NCI-H748 (cell line): ENCODE measurements at regions not wholly inside any gene's neighbourhood (a gene's known extent, or its start where the extent isn't known, plus 50 kb on each side); places are given as distances from the start of the nearest gene placed in this dataset.

ENCODE experiments used
- DNase-seq: peaks from one replicate; lab custom pipeline; 2025; ENCODE audit not compliant: unreplicated experiment; lab: John Stamatoyannopoulos, UW

DNA sequence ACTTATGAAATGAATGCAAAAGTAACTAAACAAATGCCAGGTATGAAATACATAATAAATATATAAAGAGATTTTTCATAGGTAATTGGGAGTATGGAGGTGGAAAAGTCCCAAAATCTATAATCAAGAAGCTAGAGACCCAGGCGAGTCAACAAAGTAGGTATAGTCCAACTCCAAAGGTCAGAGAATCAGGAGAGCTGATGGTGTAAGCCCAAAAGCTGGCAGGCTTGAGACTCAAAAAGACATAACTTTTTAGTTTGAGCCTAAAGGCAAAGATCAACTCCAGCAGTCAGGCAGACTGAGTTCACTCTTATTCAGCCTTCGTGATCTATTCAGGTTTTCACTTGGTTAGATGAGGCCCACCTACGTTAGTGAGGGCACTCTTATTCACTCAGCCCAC lies 157.4 kb upstream of the TMCO5A start:
- no peak for DNase-seq

DNA sequence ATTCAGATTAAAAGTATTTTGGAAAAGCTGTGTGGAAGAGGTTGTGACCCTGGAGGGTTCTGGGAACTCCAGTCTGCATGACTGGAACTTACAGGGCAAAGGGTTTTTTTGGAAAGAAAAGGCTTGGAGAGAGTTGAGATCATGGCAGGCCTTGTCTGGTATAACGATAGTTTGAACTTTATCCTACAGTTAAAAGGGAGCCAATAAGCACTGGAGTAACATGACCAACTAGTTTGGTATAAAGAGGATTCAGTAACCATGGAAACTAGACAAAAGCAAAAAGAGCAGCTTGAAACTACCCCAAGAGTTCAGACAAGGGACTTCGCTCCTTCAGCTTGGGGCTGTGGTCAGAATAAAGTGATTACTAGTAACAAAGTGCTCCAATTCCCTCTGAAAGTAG lies 151.2 kb upstream of the TMCO5A start:
- no peak for DNase-seq

DNA sequence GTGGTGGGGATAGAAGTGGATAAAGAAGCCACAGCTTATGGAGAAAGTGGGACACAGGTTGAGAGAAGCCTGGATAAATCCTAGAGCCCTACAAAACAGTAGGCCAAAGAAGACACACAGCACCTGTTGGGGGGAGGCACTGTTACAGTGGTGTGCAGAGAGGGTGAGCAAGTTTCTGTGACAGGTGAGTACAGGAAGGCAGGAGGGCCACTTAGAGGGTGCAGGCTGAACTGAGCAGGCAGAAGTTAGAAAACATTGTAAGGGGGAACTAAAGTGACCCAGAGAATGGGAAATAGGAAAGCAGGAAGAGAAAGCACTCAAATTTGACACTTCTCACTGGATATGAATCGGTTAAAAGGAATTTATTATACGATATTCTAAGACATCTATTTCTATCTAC lies 146.1 kb upstream of the TMCO5A start:
- no peak for DNase-seq

DNA sequence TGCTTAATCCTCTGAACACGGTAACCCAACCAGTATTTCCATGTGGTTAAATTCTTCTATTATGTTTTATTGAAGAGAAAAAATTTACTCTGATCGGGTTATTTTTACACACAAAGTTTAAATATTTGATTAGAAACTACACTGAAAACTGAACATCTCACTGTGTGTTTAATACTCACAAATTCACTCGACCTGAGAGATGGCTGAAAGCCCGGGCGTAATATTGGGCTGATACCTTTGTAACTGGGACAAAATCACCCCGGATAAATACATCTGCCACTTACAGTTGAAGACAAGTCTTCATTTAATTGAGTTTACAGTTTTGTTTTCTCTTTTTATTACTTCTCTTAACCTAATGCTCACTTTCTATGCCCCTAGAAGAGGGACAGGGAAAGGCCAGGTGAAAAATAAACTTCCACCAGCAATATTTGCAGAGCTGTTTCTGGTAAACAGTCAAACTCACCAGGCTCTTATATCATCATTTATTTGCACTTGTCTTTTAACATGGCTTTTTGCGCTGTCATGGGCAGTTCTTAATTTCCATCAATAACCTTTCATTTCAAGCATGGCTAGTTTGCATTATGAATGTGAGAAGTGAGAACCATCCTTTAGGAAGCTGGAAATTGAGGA lies 145.6 kb upstream of the TMCO5A start:
- no peak for DNase-seq

DNA sequence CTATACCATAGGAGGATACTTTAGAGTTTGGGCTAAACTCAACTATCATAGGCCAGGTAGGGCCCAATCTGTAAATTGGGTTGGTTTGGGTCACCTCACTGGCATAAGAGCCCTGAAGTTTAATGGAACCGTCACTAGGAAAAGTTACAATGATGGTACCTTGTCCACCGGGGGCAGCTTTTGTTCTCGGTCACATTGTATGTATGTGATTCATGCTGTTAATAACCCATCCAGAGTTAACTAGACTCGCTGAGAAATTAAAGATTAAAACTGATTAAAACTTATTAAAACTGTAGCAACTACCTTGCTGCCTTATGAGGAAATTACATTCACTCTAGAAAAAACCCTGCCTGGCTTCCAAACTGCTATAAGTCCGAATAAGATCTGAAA lies 145.0 kb upstream of the TMCO5A start:
- no peak for DNase-seq

DNA sequence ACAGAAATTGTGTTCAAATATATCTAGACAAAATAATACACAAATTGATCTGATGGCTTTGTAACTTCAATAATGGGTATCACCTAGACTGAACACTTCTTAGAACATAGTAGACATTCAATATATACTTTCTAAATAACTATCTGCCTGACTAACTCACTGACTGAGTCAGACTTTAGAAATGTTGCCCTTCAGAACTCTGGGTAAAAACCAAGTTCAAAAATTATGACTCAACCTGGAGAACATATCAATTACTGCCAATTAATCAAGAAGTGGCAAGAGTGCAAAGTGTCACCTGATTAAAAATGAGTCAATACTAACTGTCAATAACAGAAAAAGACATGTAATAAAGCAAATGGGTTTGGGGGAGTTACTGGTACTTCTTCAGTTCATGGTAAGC lies 144.6 kb upstream of the TMCO5A start:
- DNase-seq, result no peak

DNA sequence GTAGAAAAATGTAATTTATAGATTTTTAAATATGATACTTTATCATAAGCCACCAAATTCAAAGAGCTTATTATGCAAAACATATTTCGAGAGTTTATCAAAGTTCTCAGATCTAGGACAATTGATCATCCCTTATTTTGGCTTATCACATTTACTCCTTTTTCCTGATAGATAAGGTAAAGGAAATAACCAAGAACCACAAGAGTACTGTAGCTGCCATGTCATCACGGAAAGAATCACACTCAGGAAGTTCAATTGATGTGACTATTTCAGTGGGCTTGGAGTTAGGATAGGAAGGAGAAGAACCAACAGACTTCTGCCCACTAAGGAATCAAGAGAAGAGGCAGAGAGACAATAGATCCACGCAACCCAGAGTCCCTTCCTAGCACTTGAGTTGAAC lies 142.7 kb upstream of the TMCO5A start:
- no peak for DNase-seq

DNA sequence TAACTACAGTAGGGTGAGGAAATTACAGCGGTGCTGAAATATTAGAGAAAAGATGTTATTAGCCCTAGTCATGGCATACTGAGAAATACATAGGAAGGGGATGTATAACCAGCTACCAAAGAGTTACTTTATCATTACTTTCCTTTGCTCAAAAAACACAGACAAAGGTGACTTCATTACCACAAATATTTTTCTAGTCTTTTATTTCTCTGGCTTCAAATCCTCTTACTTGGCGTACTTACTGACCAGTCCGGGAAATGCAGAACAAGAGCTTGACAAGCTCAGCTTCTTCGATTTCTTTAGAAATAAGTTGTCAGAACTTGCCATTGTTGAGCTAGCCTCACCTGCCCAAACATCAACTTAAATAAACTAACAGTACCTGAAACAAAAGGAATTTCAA lies 142.1 kb upstream of the TMCO5A start:
- no peak for DNase-seq

DNA sequence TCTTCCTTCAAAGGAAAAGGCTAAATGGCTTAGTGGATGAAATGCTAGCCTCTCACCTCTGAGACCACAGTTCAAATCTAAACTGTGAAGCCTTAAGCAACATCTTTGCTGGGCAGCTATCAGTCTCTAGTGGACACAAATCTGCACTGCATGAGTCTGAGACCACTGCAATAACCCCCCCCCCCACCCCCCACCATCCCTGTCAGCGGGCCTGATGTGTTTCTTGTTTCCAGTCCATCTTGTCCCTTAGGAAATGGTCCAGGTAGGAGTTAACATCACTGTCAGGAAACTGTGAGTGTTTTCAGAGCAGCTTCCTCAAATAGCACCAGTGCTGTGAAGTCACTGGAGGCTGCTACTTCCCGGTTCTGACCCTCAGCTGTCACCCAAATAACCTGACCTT lies 140.6 kb upstream of the TMCO5A start:
- no peak for DNase-seq

DNA sequence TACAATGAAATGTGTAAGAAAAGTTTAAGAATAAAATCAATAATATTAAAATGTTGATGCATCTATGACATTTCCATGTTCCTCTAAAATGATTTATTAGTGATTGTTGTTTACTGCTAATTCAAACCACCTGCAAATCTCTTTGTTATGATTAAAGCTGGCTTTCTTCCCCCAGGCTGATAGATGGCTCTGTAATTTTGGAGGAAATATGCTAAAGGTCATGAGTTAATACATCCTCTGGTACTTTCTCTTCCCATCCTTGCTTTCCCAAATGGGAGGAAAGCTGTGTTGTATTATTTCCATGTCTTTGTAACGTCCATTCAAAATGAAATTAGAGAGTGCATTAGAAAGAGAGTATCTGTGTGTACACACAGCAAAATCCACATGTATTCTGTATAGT lies 139.5 kb upstream of the TMCO5A start:
- no peak for DNase-seq

DNA sequence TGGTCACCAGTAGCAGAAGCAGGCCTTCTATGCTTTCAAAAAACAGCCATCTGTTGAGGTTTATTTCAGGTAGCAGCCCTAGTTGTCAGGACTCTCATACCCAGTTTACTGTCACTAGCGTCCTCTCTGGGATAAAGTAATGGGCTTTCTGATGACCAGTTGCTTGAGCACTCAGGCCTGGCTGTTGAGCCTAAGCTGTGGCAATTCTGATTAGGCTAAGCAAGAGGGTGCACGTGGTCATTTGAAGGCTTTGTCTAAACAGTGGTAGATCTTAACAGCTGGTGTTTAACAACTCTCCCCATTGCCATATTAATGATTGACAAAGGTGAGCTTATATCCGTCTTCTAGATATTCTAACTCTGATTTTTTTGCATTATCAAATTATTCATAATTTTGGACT lies 132.9 kb upstream of the TMCO5A start:
- DNase-seq, result no peak

DNA sequence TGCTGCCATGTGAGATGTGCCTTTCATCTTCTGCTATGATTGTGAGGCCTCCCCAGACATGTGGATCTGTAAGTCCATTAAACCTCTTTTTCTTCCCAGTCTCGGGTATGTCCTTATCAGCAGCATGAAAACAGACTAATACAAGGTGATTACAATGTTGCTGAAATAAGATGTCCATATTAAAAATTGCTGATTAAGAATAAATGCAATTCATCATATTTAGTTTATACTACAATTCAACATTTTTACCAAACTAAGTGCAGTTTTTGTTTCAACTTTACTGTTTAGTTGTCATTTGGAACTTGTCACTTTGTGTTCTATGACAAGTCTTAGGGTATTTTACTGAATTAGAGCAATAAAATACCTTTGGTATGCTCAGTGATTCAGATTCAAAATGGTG lies 127.6 kb upstream of the TMCO5A start:
- DNase-seq, result no peak

DNA sequence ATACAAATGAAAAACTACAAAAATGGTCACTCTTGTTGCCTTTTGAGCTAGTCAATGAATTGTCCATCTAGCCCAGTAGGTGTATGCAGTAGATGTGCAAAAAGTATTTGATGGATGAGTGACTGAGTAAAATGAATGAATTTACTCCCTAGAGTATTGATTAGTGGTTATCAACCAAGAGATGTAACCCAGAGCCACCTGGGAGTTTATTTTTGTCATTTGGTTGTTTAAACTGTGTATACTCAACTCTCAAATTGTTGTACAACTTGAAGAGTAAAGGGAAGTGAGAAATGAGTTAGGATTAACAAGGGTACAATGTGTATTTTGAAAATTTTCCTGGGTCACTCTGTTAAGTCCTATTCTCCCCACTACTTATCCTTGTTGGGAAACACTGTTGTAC lies 124.1 kb upstream of the TMCO5A start:
- no peak for DNase-seq

DNA sequence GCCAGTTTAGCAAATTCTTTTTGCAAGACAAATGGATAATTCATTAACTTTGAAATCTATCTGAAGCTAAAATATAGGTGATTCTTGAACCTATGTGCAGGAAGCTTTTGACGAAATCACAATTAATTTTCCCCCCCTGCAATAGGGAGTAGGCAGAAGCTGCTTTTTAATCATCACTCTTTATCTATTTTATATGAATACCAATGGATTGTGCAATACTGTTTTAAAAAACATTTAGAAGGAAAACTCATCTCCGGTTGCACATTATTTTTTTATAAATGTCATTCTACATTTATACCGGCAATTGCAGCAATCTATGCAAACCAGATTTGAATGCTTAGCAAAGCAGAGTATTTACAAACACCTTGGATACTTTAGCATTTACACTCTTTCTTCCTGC lies 121.1 kb upstream of the TMCO5A start:
- no peak for DNase-seq

DNA sequence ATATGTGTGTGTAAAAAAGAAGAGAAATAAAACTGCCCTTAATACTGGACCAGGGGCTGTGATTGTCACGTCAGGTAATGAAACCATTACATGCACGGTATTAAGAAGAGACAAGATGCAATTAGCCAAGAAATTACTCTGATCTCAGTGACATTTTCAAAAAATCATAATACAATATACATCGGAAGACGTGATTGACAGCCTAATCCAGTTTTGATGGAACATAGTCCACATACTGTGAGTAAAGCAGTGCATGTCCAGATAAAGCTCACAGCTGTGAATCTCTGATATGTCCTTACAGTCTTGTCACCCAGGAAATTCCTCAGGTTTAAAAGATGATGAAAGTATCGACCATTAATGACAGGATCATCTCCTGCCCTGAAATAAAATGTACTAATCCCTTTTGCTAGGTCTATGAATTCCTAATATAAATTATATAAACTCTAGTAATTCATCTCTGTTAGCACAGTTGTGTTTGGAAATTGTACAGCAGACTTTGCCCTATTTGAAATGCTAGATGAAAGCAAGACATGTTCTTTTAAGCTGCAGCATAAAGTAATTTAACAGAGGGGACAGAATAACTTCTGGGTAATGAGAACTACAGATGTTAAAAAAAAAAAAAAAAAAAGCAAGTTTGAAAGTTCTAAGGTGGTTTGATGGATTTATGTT lies 119.5 kb upstream of the TMCO5A start:
- no peak for DNase-seq

DNA sequence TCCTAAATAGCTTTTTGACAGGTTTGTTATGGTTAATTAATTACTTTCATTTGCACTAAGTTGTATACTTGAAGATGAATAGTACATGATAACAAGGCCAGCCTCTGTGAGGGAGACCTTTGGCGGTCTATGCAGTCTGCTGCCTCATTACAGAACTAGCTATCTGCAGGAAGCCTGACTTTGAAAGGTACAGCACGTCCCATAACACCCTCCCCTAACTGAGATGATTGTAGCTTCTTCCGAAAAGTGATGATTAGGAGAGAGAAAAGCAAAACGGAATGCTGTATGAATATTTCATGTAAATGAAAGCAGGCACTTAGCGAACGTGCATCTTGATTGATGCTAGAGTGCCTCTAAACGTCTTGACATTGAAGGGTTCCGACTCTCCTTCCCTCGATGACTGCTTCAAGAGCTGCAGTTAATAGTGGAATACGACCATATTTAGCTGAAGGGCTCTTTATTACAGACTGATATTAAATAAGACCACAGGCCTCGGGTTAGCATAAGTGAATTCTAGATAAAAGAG lies 116.2 kb upstream of the TMCO5A start:
- DNase-seq, result no peak

DNA sequence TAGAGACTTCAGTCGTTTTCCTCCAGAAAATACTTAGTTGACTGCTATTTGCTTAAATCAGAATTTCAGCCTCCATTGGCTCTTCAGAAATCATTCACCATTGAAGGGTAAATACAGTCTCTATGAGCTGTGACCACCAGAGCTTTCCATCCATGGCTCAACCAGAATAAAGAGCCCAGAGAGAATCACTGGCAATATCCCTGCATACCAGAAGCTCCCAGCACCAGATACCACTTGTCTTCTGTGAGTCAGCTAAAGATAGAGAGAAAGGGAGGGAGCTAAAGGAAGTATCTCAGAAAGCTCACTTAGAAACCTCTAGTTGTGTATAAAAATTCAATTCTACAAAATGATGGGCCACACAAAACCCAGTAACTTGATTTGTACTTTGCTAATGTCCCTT lies 115.2 kb upstream of the TMCO5A start:
- no peak for DNase-seq

DNA sequence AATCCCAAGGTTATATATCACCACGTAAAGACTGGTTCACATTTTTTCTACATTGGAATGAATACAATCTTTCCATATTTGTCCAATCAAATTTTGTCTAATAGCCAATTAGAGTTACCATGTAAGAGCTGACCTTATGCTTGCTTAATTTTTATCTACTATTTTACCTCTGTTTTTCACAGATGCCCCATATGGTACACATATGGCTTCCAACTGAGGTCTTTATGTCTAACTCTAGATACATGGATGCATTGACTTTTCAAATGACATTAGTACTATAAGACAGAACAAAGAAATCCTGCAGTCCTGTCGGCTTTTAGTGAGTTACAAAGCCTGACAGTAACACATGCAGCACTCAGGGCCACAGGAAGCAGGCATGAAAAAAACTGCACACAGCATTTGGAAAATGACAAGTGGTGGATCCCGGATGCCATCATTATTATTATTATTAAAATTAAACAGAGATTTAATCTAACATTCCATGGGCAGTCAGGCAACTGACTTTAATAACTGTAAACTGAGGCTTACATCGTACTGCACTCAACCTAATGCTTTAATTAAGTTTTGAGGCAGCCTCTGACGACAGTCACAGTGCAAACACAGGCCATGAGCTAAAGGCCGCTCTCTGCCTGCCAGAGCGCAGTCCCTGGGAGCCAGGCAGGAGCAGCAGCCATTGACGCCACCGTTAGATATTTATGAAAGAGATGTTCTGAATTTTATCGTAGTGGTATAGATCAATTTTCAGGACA lies 113.9 kb upstream of the TMCO5A start:
- DNase-seq, result no peak

DNA sequence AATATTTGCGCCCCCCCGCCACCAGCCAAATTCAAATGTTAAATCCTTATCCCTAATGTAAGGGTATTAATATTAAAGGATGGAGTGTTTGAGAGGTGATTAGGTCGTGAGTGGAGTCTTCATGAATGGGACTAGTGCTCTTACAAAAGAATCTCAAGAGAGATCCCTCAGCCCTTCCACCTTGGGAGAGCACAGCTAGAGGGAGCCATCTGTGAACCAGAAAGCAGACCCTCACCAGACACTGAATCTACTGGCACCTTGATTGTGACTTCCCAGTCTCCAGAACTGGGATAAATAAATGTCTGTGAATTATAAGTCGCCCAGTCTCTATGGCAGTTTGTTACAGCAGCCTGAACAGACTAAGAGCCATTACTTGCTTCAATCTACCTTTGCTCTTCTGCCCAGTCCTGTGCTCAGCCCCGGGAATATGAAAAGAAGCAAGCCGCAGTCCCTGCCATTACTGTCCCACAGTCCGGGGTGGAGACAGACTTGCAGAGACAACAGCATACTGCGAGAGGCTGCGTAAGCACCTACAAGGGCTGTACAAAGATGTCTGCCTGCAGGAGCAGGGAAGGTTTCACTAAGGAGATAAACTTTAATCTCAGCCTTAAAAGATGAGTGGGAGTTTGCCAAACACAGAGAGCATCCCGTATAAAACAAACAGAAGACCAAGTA lies 110.7 kb upstream of the TMCO5A start:
- no peak for DNase-seq

DNA sequence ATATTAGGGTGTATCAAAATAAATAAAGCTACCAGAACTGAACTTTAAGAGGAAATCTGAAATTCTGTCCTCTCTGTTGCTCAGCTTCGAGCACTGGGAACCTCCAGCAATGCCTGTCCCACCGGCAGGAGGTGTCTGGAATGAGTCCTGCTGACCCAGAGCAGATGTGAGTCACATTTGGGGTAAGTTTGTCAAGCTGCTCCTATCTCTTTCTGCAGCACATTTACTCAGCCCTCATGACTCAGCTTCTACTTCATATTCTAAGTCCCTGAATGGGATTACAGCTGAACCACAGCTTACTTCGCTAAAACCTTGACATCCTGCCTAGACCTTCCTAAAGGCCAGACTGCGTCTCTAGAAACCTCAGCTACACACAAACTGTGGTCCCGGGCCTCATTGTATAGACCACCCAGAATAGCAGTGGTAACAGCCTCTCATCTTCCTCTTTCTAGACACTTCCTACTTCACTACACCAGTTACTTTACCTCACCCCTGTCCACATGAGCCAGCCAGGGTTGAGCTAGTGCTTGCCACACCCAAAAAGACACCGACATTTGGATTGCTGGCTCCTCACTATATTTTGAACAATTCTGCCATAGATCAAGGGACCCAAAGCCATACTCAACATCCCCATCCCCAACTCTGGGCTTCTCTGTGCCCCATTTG lies 109.6 kb upstream of the TMCO5A start:
- no peak for DNase-seq

DNA sequence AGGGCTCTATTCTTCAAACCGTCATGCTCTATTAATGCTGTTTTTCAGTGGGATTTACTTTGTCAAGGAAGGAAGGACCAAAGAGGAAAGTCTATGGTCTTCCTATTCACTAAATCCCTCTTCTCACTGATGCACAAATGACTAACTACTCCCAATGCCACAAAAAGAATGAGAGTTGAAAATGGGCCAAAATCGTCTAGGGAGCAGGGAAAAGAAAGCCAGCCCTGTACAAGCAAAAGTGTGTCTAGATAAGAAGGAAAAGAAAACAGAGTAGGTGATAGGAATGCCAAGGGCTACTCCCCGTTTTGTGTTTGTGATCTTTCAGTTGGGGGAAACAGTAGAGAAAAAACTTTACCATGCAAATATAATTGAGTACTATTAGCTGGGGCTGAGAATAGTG lies 97.2 kb upstream of the TMCO5A start:
- no peak for DNase-seq
